ENCODE measurements at regions not wholly inside any gene's neighbourhood (a gene's known extent, or its start where the extent isn't known, plus 50 kb on each side); places are given as distances from the start of the nearest gene placed in this dataset.

- TF ChIP-seq, protein P1, sequence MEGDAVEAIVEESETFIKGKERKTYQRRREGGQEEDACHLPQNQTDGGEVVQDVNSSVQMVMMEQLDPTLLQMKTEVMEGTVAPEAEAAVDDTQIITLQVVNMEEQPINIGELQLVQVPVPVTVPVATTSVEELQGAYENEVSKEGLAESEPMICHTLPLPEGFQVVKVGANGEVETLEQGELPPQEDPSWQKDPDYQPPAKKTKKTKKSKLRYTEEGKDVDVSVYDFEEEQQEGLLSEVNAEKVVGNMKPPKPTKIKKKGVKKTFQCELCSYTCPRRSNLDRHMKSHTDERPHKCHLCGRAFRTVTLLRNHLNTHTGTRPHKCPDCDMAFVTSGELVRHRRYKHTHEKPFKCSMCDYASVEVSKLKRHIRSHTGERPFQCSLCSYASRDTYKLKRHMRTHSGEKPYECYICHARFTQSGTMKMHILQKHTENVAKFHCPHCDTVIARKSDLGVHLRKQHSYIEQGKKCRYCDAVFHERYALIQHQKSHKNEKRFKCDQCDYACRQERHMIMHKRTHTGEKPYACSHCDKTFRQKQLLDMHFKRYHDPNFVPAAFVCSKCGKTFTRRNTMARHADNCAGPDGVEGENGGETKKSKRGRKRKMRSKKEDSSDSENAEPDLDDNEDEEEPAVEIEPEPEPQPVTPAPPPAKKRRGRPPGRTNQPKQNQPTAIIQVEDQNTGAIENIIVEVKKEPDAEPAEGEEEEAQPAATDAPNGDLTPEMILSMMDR (IDR thresholded peaks at IDR 0.05; ENCODE audit: unreplicated experiment in 3 of 3) = no peak
- H3K36me3 Mint-ChIP-seq (ENCODE audit: low read depth) = no peaks in the 10 kb centered on the region
- H3K4me1 Mint-ChIP-seq = no peaks in the 10 kb centered on the region
- no peak overlapping the region for H3K27ac Mint-ChIP-seq
- no peak overlapping the region for H3K4me3 Mint-ChIP-seq
- H3K27me3 Mint-ChIP-seq (ENCODE audit: low read depth) = no peaks in the 10 kb centered on the region
- peaks cover 15% of the 10 kb centered on the region for H3K9me3 Mint-ChIP-seq
Measured at GRCh38 chr15:98455904-98456303, 192.4 kb upstream of the IGF1R start.

DNA sequence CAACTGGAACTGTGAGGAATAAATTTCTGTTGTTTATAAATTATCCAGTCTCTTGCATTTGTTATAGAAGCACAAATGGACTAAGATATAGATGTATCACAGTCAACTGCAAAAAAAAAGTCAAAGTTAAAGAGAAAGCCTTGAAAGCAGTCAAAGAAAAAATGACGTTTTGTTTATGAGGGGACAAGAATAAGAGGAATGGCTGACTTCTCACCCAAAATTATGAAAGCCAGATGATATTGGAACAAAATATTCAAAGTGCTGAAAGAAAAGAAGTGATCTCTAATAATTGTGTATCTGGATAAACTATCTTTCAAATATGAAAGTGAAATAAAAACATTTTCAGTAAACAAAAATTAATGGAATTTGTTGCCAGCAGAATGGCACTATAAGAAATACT lies 171.8 kb upstream of the IGF1R start:
- Mint-ChIP-seq H3K36me3 (ENCODE audit: low read depth) (peaks cover 22% of the 10 kb centered on the region), H3K27ac (no peak overlapping the region), H3K4me3 (no peak overlapping the region), H3K9me3 (peaks cover 39% of the 10 kb centered on the region), H3K4me1 (no peaks in the 10 kb centered on the region), H3K27me3 (ENCODE audit: low read depth) (peaks cover 8% of the 10 kb centered on the region)
- TF ChIP-seq, protein P1 (IDR thresholded peaks at IDR 0.05; ENCODE audit: unreplicated experiment in 3 of 3) = no peak

DNA sequence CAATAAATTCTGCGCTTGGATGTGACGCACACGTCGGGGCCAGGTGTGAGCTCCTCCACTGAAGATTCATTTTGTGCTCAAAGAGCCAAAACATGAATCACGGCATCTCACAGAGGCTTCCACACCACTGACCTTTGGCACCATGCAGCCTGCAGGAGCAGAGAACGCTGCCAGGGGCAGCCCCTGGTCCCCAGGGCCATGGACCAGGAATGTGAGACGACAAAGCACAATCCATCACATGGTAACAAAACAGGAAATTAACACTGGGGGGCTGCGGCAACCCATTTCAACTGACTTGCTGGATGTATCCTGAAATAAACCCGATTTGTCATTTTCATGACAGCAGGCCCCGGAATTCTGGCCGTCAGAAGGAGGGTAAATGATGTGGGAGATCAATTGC lies 167.5 kb upstream of the IGF1R start:
- Mint-ChIP-seq H3K36me3 (ENCODE audit: low read depth) (peaks cover 18% of the 10 kb centered on the region), H3K4me3 (no peak overlapping the region), H3K27ac (peak overlapping the region in 1 of 3 experiments; percentile 11), H3K27me3 (ENCODE audit: low read depth) (peaks cover 10% of the 10 kb centered on the region), H3K4me1 (no peaks in the 10 kb centered on the region), H3K9me3 (peaks cover 43% of the 10 kb centered on the region)
- TF ChIP-seq, protein P1 (IDR thresholded peaks at IDR 0.05; ENCODE audit: unreplicated experiment in 3 of 3) = no peak

- Mint-ChIP-seq H3K9me3 (peaks cover 28% of the 10 kb centered on the region), H3K36me3 (ENCODE audit: low read depth) (peaks cover 4% of the 10 kb centered on the region)
- TF ChIP-seq, protein P1 (IDR thresholded peaks at IDR 0.05; ENCODE audit: unreplicated experiment in 3 of 3) = no peak
Measured at GRCh38 chr15:98483575-98484130, 164.7 kb upstream of the IGF1R start.

GRCh38 chr15:98484914-98485313 lies 163.4 kb upstream of the IGF1R start:
- Mint-ChIP-seq H3K27ac (no peak overlapping the region), H3K9me3 (peaks cover 24% of the 10 kb centered on the region), H3K4me1 (no peaks in the 10 kb centered on the region), H3K4me3 (no peak overlapping the region), H3K27me3 (ENCODE audit: low read depth) (peaks cover 7% of the 10 kb centered on the region), H3K36me3 (ENCODE audit: low read depth) (peaks cover 4% of the 10 kb centered on the region)
- TF ChIP-seq, protein P1 (IDR thresholded peaks at IDR 0.05; ENCODE audit: unreplicated experiment in 3 of 3) = no peak

More at GRCh38 chr15:98483575-98484130, 164.7 kb upstream of the IGF1R start:
- H3K27ac Mint-ChIP-seq = no peak overlapping the region
- no peak overlapping the region for H3K4me3 Mint-ChIP-seq
- H3K27me3 Mint-ChIP-seq (ENCODE audit: low read depth) = peaks cover 7% of the 10 kb centered on the region
- no peaks in the 10 kb centered on the region for H3K4me1 Mint-ChIP-seq

GRCh38 chr15:98485451-98485850 lies 162.9 kb upstream of the IGF1R start:
- H3K9me3 Mint-ChIP-seq = peaks cover 23% of the 10 kb centered on the region
- H3K27me3 Mint-ChIP-seq (ENCODE audit: low read depth) = peaks cover 7% of the 10 kb centered on the region
- TF ChIP-seq, protein P1 (IDR thresholded peaks at IDR 0.05; ENCODE audit: unreplicated experiment in 3 of 3) = no peak
- H3K4me1 Mint-ChIP-seq = no peaks in the 10 kb centered on the region
- H3K27ac Mint-ChIP-seq = no peak overlapping the region
- peaks cover 4% of the 10 kb centered on the region for H3K36me3 Mint-ChIP-seq (ENCODE audit: low read depth)
- H3K4me3 Mint-ChIP-seq = no peak overlapping the region

Measured in nephron (organoid).